Neuronal stem cell (in vitro differentiated cells): ENCODE measurements at regions not wholly inside any gene's neighbourhood (a gene's known extent, or its start where the extent isn't known, plus 50 kb on each side); places are given as distances from the start of the nearest gene placed in this dataset.

ENCODE experiments used
- DNase-seq: peaks from one replicate; pipeline ENCODE4 v3.0.0-alpha.2; 2013; ENCODE audit warnings: low spot score
- H2AFZ ChIP-seq: one replicate; pipeline ENCODE4 v1.6.1; 2013; ENCODE audit warnings: mild to moderate bottlenecking, low read length, inconsistent platforms
- H2AK5ac ChIP-seq: 2 replicates; pipeline ENCODE4 v1.6.1; 2013; ENCODE audit warnings: low read depth, mild to moderate bottlenecking, inconsistent platforms, low read length, moderate library complexity, mixed read lengths
- H2BK120ac ChIP-seq: 2 replicates; pipeline ENCODE4 v1.6.1; 2013; ENCODE audit warnings: low read depth, mild to moderate bottlenecking, inconsistent platforms, low read length, moderate library complexity, mixed read lengths
- H2BK12ac ChIP-seq: one replicate; pipeline ENCODE4 v1.6.1; 2013; ENCODE audit warnings: low read length, inconsistent platforms
- H2BK15ac ChIP-seq: 2 replicates; pipeline ENCODE4 v1.6.1; 2013; ENCODE audit warnings: mild to moderate bottlenecking, low read length, inconsistent platforms, mixed read lengths
- H2BK5ac ChIP-seq: one replicate; pipeline ENCODE4 v1.6.1; 2013; ENCODE audit warnings: inconsistent platforms, mild to moderate bottlenecking, low read length, moderate library complexity
- H3K14ac ChIP-seq: one replicate; pipeline ENCODE4 v1.6.1; 2013; ENCODE audit warnings: low read length, inconsistent platforms
- H3K18ac ChIP-seq: 2 replicates; pipeline ENCODE4 v1.6.1; 2013; ENCODE audit warnings: low read length, inconsistent platforms
- H3K23ac ChIP-seq: 2 replicates; pipeline ENCODE4 v1.6.1; 2013; ENCODE audit warnings: low read depth, mild to moderate bottlenecking, mixed read lengths, low read length, inconsistent platforms; ENCODE audit not compliant: poor library complexity
- H3K27ac ChIP-seq: replicated peaks from 3 replicates; pipeline ENCODE4 v1.5.1; 2013; ENCODE audit warnings: low read length, inconsistent platforms
- H3K27me3 ChIP-seq, 3 experiments: 2 replicates each; pipeline ENCODE4 v1.6.1; 2013; ENCODE audit warnings: low read length in 3 of 3, mild to moderate bottlenecking in 2 of 3, inconsistent platforms in 1 of 3, low read depth in 1 of 3, mixed read lengths in 1 of 3, moderate library complexity in 1 of 3; ENCODE audit not compliant: control insufficient read depth in 3 of 3, insufficient read depth in 3 of 3
- H3K36me3 ChIP-seq, 2 donors: replicated peaks in 1 of 2; 2 replicates each; pipeline ENCODE4 v1.6.1; 2013; ENCODE audit warnings: low read length in 2 of 2; ENCODE audit not compliant: control insufficient read depth in 2 of 2, insufficient read depth in 2 of 2
- H3K4ac ChIP-seq: 2 replicates; pipeline ENCODE4 v1.6.1; 2013; ENCODE audit warnings: inconsistent platforms, mild to moderate bottlenecking, low read length, moderate library complexity
- H3K4me1 ChIP-seq, 2 donors: 1 replicate in 1 of 2; 2 replicates in 1 of 2; pipeline ENCODE4 v1.6.1; 2013; ENCODE audit warnings: low read length in 2 of 2, low read depth in 1 of 2; ENCODE audit not compliant: control insufficient read depth in 2 of 2, insufficient read depth in 1 of 2
- H3K4me2 ChIP-seq: one replicate; pipeline ENCODE4 v1.6.1; 2013; ENCODE audit warnings: mild to moderate bottlenecking, low read length, inconsistent platforms; ENCODE audit not compliant: insufficient read depth, poor library complexity, severe bottlenecking
- H3K4me3 ChIP-seq, 2 donors: 2 replicates each; pipeline ENCODE4 v1.5.1; 2013; ENCODE audit warnings: low read length in 2 of 2, mild to moderate bottlenecking in 2 of 2, inconsistent platforms in 1 of 2, moderate library complexity in 1 of 2
- H3K79me1 ChIP-seq: one replicate; pipeline ENCODE4 v1.6.1; 2013; ENCODE audit warnings: low read depth, mild to moderate bottlenecking, inconsistent platforms, low read length, moderate library complexity
- H3K9ac ChIP-seq: one replicate; pipeline ENCODE4 v1.6.1; 2013; ENCODE audit warnings: mild to moderate bottlenecking, low read depth, low read length, inconsistent platforms; ENCODE audit not compliant: poor library complexity
- H3K9me3 ChIP-seq, 2 donors: replicated peaks in 1 of 2; 2 replicates each; pipeline versions ENCODE3 to v1.6.1; 2013; ENCODE audit warnings: low read length in 2 of 2, mild to moderate bottlenecking in 2 of 2, inconsistent platforms in 1 of 2, low read depth in 1 of 2, mixed read lengths in 1 of 2, moderate library complexity in 1 of 2; ENCODE audit not compliant: control insufficient read depth in 2 of 2, insufficient read depth in 1 of 2
- H4K8ac ChIP-seq: one replicate; pipeline ENCODE4 v1.6.1; 2013; ENCODE audit warnings: low read depth, mild to moderate bottlenecking, inconsistent platforms, low read length, moderate library complexity
- H4K91ac ChIP-seq: one replicate; pipeline ENCODE4 v1.6.1; 2013; ENCODE audit warnings: low read length, low read depth, mild to moderate bottlenecking, inconsistent platforms; ENCODE audit not compliant: poor library complexity
- WGBS, 2 donors: extraction: QIAGEN DNeasy Blood & Tissue Kit; methylation state at CpG; one replicate each; pipeline ENCODE4 v1.1.7; 2013; ENCODE audit warnings: missing lambda C conversion rate in 2 of 2, mixed read lengths in 1 of 2; ENCODE audit not compliant: insufficient read length in 2 of 2, insufficient replicate concordance in 1 of 2; ENCODE audit errors: extremely low coverage in 2 of 2; 5-methylcytosine and 5-hydroxymethylcytosine counted together

- no peak overlapping the region for H3K4ac ChIP-seq
- no CpG with 5 or more reads among the region's 5 CpGs for WGBS, 2 donors
- no peak overlapping the region for H3K23ac ChIP-seq
- no peak overlapping the region for H3K18ac ChIP-seq
- no peak overlapping the region for H2BK15ac ChIP-seq
- H3K27me3 ChIP-seq: no peaks in the 10 kb centered on the region
- H2BK120ac ChIP-seq: no peak overlapping the region
- H3K9ac ChIP-seq: no peak overlapping the region
- no peaks in the 10 kb centered on the region for H3K79me1 ChIP-seq
- H3K14ac ChIP-seq: no peak overlapping the region
- no peak overlapping the region for H3K4me3 ChIP-seq
- H3K36me3 ChIP-seq: no peaks in the 10 kb centered on the region
- no peaks in the 10 kb centered on the region for H3K9me3 ChIP-seq
- H2BK12ac ChIP-seq: no peak overlapping the region
- no peak overlapping the region for H4K8ac ChIP-seq
- no peak overlapping the region for H3K27ac ChIP-seq
- no peak overlapping the region for H4K91ac ChIP-seq
- H2BK5ac ChIP-seq: no peak overlapping the region
- no peak overlapping the region for H2AFZ ChIP-seq
- no peak overlapping the region for H2AK5ac ChIP-seq
- no peaks in the 10 kb centered on the region for H3K4me1 ChIP-seq
- no peak for DNase-seq
- no peak overlapping the region for H3K4me2 ChIP-seq
Measured at GRCh38 chr16:26394409-26394808, 672.3 kb upstream of the C16orf82 start.

- no peak overlapping the region for H2AK5ac ChIP-seq
- no peak overlapping the region for H4K8ac ChIP-seq
- H3K14ac ChIP-seq: no peak overlapping the region
- H2BK15ac ChIP-seq: no peak overlapping the region
- peak overlapping the region; percentile 81 for H3K23ac ChIP-seq
- H2BK120ac ChIP-seq: no peak overlapping the region
- no peak overlapping the region for H2BK5ac ChIP-seq
- peak overlapping the region in 1 of 2 donors; percentile 48 for H3K4me3 ChIP-seq
- H3K36me3 ChIP-seq: no peaks in the 10 kb centered on the region
- no peak overlapping the region for H4K91ac ChIP-seq
- no peak overlapping the region for H3K4me2 ChIP-seq
- H3K79me1 ChIP-seq: no peaks in the 10 kb centered on the region
- DNase-seq: no peak
- WGBS, 2 donors: no CpG with 5 or more reads among the region's 13 CpGs
- no peaks in the 10 kb centered on the region for H3K9me3 ChIP-seq
- H3K4ac ChIP-seq: no peak overlapping the region
- no peaks in the 10 kb centered on the region for H3K27me3 ChIP-seq
- no peak overlapping the region for H3K9ac ChIP-seq
- no peak overlapping the region for H2BK12ac ChIP-seq
- H3K4me1 ChIP-seq: no peaks in the 10 kb centered on the region
- H3K27ac ChIP-seq: no peak overlapping the region
- no peak overlapping the region for H2AFZ ChIP-seq
- H3K18ac ChIP-seq: peak overlapping the region; percentile 27
Measured at GRCh38 chr16:26395700-26396099, 671.0 kb upstream of the C16orf82 start.

- Histone ChIP-seq H3K27ac (no peak overlapping the region), H3K4me1 (no peaks in the 10 kb centered on the region), H3K9ac (no peak overlapping the region), H3K9me3 (no peaks in the 10 kb centered on the region), H3K4me3 (no peak overlapping the region), H3K79me1 (no peaks in the 10 kb centered on the region), H2AFZ (no peak overlapping the region), H4K8ac (no peak overlapping the region), H3K36me3 (no peaks in the 10 kb centered on the region), H4K91ac (no peak overlapping the region), H2BK120ac (no peak overlapping the region), H2BK5ac (no peak overlapping the region), H3K18ac (no peak overlapping the region), H2BK15ac (no peak overlapping the region), H3K23ac (no peak overlapping the region), H2AK5ac (no peak overlapping the region), H2BK12ac (no peak overlapping the region), H3K14ac (no peak overlapping the region), H3K27me3 (no peaks in the 10 kb centered on the region), H3K4me2 (no peak overlapping the region), H3K4ac (no peak overlapping the region)
- WGBS, 2 donors: no CpG with 5 or more reads among the region's 3 CpGs
- no peak for DNase-seq
Measured at GRCh38 chr16:26396511-26397235, 670.1 kb upstream of the C16orf82 start.

GRCh38 chr16:26413780-26414179, 652.9 kb upstream of the C16orf82 start:
- H3K36me3 ChIP-seq: no peaks in the 10 kb centered on the region
- no peak overlapping the region for H2BK120ac ChIP-seq
- H3K18ac ChIP-seq: no peak overlapping the region
- no peak overlapping the region for H4K8ac ChIP-seq
- no peak overlapping the region for H2BK15ac ChIP-seq
- H2AK5ac ChIP-seq: no peak overlapping the region
- no peak overlapping the region for H3K4ac ChIP-seq
- no peak overlapping the region for H3K27ac ChIP-seq
- H4K91ac ChIP-seq: no peak overlapping the region
- H2BK5ac ChIP-seq: no peak overlapping the region
- no peak overlapping the region for H3K23ac ChIP-seq
- no peak overlapping the region for H3K4me3 ChIP-seq
- no CpG with 5 or more reads among the region's 3 CpGs for WGBS, 2 donors
- no peaks in the 10 kb centered on the region for H3K9me3 ChIP-seq
- no peak overlapping the region for H2BK12ac ChIP-seq
- H3K79me1 ChIP-seq: no peaks in the 10 kb centered on the region
- DNase-seq: no peak
- H2AFZ ChIP-seq: no peak overlapping the region
- no peaks in the 10 kb centered on the region for H3K27me3 ChIP-seq
- H3K4me2 ChIP-seq: no peak overlapping the region
- no peak overlapping the region for H3K9ac ChIP-seq
- no peaks in the 10 kb centered on the region for H3K4me1 ChIP-seq
- no peak overlapping the region for H3K14ac ChIP-seq
